ENCODE measurements at regions not wholly inside any gene's neighbourhood (a gene's known extent, or its start where the extent isn't known, plus 50 kb on each side); places are given as distances from the start of the nearest gene placed in this dataset.

- TF ChIP-seq EZH2phosphoT487 (IDR thresholded peaks at IDR 0.05; ENCODE audit: borderline replicate concordance) (no peak), CTCF (conservative IDR thresholded peaks at IDR 0.05; ENCODE audit: low read length) (no peak)
- Histone ChIP-seq H2AFZ (ENCODE audit: low read length) (no peak overlapping the region), H3K4me1 (ENCODE audit: insufficient read depth, low read length, poor library complexity, severe bottlenecking) (peaks cover 7% of the 10 kb centered on the region), H3K27me3 (ENCODE audit: insufficient read depth, low read length, poor library complexity, severe bottlenecking) (no peaks in the 10 kb centered on the region), H4K20me1 (ENCODE audit: insufficient read depth, low read length, poor library complexity, severe bottlenecking) (no peaks in the 10 kb centered on the region), H3K9ac (ENCODE audit: low read depth, low read length, poor library complexity, severe bottlenecking) (no peak overlapping the region), H3K79me2 (ENCODE audit: insufficient read depth, low read length) (no peaks in the 10 kb centered on the region), H3K4me3 (ENCODE audit: low read length, poor library complexity, severe bottlenecking) (no peak overlapping the region), H3K9me2 (replicated peaks; ENCODE audit: low read depth, low read length) (no peaks in the 10 kb centered on the region), H3F3A (ENCODE audit: low read depth) (no peaks in the 10 kb centered on the region), H3K4me2 (ENCODE audit: low read depth, low read length, poor library complexity, severe bottlenecking) (no peak overlapping the region), H3K36me3 (ENCODE audit: insufficient read depth, low read length) (no peaks in the 10 kb centered on the region), H3K9me3 (ENCODE audit: insufficient read depth, low read depth, low read length) (no peaks in the 10 kb centered on the region)
These were observed 145.6 kb upstream of the HS3ST2 start for GRCh38 chr16:22668318-22668717.

- no peaks in the 10 kb centered on the region for H3K27me3 ChIP-seq (ENCODE audit: insufficient read depth, low read length, poor library complexity, severe bottlenecking)
- no peaks in the 10 kb centered on the region for H4K20me1 ChIP-seq (ENCODE audit: insufficient read depth, low read length, poor library complexity, severe bottlenecking)
- H3K9me3 ChIP-seq (ENCODE audit: insufficient read depth, low read depth, low read length): no peaks in the 10 kb centered on the region
- H3F3A ChIP-seq (ENCODE audit: low read depth): no peaks in the 10 kb centered on the region
- TF ChIP-seq CTCF (conservative IDR thresholded peaks at IDR 0.05; ENCODE audit: low read length) (no peak), EZH2phosphoT487 (IDR thresholded peaks at IDR 0.05; ENCODE audit: borderline replicate concordance) (no peak)
- peaks cover 7% of the 10 kb centered on the region for H3K4me1 ChIP-seq (ENCODE audit: insufficient read depth, low read length, poor library complexity, severe bottlenecking)
- H2AFZ ChIP-seq (ENCODE audit: low read length): peak overlapping the region; percentile 84
- H3K4me2 ChIP-seq (ENCODE audit: low read depth, low read length, poor library complexity, severe bottlenecking): peak overlapping the region; percentile 40
- H3K9me2 ChIP-seq (replicated peaks; ENCODE audit: low read depth, low read length): no peaks in the 10 kb centered on the region
- H3K9ac ChIP-seq (ENCODE audit: low read depth, low read length, poor library complexity, severe bottlenecking): no peak overlapping the region
- H3K36me3 ChIP-seq (ENCODE audit: insufficient read depth, low read length): no peaks in the 10 kb centered on the region
- H3K4me3 ChIP-seq (ENCODE audit: low read length, poor library complexity, severe bottlenecking): peak overlapping the region; percentile 25
- no peaks in the 10 kb centered on the region for H3K79me2 ChIP-seq (ENCODE audit: insufficient read depth, low read length)
These were observed 143.9 kb upstream of the HS3ST2 start for GRCh38 chr16:22670044-22670536.

GRCh38 chr16:22670551-22671041 lies 143.4 kb upstream of the HS3ST2 start:
- H3K4me1 ChIP-seq (ENCODE audit: insufficient read depth, low read length, poor library complexity, severe bottlenecking): peaks cover 7% of the 10 kb centered on the region
- no peaks in the 10 kb centered on the region for H3F3A ChIP-seq (ENCODE audit: low read depth)
- no peaks in the 10 kb centered on the region for H3K9me2 ChIP-seq (replicated peaks; ENCODE audit: low read depth, low read length)
- peak overlapping the region; percentile 40 for H3K4me2 ChIP-seq (ENCODE audit: low read depth, low read length, poor library complexity, severe bottlenecking)
- no peak overlapping the region for H3K9ac ChIP-seq (ENCODE audit: low read depth, low read length, poor library complexity, severe bottlenecking)
- H4K20me1 ChIP-seq (ENCODE audit: insufficient read depth, low read length, poor library complexity, severe bottlenecking): no peaks in the 10 kb centered on the region
- peak overlapping the region; percentile 25 for H3K4me3 ChIP-seq (ENCODE audit: low read length, poor library complexity, severe bottlenecking)
- no peak for TF ChIP-seq EZH2phosphoT487 (IDR thresholded peaks at IDR 0.05; ENCODE audit: borderline replicate concordance)
- no peak for TF ChIP-seq CTCF (conservative IDR thresholded peaks at IDR 0.05; ENCODE audit: low read length)
- H3K9me3 ChIP-seq (ENCODE audit: insufficient read depth, low read depth, low read length): no peaks in the 10 kb centered on the region
- H3K36me3 ChIP-seq (ENCODE audit: insufficient read depth, low read length): no peaks in the 10 kb centered on the region
- peak overlapping the region; percentile 84 for H2AFZ ChIP-seq (ENCODE audit: low read length)
- H3K79me2 ChIP-seq (ENCODE audit: insufficient read depth, low read length): no peaks in the 10 kb centered on the region
- no peaks in the 10 kb centered on the region for H3K27me3 ChIP-seq (ENCODE audit: insufficient read depth, low read length, poor library complexity, severe bottlenecking)

All from Loucy (cell line).